Suppressor macrophage (primary cell): ENCODE measurements at regions not wholly inside any gene's neighbourhood (a gene's known extent, or its start where the extent isn't known, plus 50 kb on each side); places are given as distances from the start of the nearest gene placed in this dataset.
A peak's percentile ranks its signal among the peaks of the same experiment; 100 is the strongest.

Experiments
- DNase-seq, 4 experiments: peaks; one replicate each; pipeline ENCODE4 v3.0.0-alpha.2; 2020 to 2022

DNA sequence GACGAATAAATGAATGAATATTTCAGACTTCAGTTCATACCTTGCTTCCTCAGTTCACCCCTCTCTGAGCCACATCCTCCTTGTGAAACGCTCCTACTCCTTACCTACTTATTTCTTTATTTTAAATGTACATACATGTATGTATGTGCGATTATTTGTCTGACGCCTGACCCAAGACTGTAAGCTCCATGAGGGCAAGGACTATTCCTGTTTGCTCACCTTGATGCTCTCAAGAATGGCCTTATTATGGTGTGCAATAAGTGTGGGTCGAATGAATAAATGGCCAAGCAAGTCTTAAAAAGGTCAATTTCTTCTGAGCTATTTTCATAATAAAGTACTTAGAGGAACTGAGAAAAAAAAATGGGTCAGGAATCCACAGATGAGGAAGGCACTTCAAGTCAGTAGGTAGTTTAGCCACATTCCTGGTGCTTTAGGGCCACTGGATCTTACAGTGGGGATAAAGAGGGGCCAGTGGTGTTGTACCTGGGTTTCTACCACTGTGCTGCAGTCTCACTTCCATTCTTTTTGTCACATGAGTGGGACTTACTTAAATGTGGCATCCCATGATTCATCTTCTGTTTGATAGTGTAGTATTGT lies 74.7 kb downstream of the SDC1 start:
- no peak for DNase-seq

DNA sequence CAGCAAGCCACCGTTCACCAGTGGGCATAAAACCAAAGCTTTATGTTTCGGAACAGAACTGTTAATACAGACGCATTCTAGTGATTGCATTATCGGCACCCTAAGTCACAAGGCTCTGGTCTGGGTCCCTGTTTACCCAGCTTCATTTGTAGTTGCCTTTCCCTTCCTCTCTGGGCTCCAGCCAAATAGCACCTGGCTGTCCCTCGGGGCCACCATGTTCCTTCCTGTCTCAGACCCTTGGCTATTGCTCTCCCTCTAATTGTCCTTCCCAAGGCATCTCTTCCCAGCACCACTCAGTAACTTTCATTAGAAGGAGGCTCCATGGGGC lies 75.3 kb downstream of the SDC1 start:
- DNase-seq, result no peak

DNA sequence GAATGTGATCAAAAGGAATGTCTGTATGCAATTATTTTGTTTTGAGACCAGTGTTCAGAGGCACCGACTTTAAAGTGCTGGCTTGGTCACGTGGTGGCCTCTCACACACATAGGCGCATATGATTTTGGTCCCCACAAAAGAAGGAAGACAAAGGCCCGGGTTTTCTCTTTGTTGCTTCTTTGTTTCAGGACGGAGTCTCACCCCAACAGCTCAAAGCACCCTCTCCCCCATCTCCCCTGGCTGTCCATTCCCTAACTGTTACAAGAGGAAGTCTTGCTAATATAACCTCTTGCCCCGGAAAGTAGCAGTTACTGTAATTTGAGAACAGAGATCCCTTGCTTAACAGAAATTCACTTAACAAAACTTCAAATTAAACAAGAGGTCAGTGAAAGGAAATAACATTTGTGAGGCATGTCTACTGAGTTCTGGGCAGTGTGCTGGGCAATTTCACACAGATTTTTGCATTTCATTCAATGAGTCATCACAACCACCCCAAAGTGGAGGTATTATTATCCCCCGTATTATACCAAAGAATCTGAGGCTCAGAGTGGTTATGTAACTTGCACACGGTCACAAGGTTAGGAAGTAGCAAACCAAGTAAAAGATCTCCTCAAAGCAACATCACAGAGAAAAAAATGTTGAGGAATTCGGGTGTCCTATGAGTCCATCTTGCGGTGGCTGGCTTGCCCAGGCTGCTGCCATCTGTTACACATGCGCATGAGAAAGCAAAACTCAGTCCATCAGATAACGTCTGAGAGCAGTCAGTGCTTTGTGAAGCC lies 75.8 kb downstream of the SDC1 start:
- no peak for DNase-seq

DNA sequence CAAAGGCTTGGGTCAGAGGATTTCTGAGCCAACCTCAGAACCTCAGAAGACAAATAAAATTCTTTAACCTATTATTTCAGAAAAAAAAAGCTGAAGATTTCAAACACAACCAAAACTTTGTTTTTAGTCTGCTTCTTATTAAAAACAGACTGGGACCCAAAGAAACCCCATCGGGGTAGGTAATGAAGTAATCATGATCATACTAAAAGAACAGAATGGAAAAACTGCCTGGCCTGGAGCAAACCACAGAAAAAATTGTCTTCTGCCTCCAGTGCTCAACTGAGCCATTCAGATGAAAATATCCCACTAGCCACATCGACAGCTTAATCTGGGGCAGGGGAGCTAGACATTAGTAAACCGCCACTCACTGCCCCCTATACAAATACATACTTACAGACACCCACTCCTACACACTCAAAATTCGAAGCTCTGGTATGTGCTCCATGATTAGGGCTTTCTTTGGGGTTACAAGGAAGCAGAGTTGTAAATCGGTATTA lies 76.5 kb downstream of the SDC1 start:
- no peak for DNase-seq

DNA sequence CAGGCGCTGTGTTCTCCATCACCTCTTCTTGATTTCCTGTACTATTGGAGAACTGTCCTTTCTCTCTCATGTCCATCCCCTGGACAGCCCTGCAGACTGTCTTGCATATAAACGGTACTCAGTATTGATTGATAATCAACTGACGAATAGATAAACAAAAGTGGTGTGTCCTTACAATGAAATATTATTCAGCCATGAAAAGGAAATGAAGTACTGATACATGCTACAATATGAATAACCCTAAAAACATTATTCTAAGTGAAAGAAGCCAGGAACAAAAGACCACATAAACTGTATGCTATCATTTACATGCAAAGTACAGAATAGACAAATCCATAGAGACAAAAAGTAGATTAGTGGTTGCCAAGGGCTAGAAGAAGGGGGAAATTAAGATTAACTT lies 77.6 kb downstream of the SDC1 start:
- DNase-seq, result no peak

DNA sequence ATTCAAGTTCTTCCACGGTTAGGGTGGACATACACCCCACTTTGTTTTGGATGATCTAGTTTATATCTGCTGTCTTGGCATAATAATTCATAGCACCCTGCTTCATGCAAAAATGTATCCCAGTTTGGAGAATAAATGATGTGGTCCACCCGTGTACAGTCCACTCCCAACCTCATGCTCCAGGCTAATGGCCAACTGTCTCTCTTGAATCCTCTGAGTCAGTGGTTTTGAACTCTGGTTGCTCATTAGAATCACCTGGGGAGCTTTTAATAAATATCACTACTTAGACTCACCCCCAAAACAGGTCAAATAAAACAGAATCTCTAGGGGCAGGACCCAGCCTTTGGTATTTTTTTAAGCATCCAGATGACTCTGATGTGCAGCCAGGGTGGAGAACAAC lies 78.5 kb downstream of the SDC1 start:
- no peak for DNase-seq

DNA sequence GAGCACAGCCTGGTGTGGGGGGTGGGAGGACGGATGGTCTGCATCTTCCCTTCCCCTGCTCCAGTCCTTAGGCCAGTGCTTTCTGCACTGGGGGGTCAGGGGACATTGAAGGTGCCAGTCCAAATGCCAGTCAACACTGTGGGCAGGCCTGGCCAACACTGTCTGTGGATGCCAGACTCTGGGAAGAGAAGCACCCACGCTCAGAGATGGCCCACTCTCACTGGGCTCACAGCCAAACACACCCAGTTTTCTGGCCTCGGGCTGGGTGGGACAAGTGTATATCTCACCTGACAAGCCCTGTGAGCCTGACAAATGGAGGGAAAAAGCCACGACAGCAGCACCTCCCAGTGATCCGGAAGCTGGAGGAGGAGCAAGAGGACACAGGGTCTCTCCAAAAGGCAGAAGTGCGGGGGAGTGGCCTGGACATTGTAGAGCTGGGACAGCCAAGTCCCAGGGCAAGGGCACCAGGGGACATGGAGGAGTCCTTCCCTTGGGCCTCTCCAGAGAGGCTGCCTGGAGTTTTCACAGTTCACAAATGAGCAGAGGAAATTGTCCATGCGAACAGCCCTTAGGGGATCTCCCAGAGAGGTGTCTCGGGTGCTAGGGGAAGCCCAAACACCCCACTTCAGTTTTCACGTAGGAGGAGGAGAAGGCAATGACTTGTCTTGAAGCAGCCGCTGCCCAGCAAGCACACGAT lies 79.3 kb downstream of the SDC1 start:
- DNase-seq, result peak; percentile 18 to 63 (median 49)

DNA sequence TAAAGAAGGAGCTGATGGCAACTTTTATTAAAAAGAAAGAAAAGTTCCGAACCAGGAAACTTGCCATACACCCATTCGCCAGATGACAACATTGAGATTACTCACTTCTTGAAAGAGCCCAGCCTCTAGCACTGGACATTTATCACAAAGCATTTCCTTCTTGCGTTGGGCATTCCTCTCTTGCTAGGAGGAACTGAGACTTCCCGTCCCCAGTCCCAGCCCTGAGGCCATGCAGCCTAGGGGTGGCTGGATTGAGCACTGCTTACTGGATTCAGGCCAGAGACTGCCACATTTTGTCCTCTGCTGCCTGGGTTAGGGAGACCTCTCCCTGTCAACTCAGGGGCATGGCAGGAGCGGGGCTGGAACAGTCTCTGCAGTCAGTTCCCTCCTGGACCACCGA lies 80.1 kb downstream of the SDC1 start:
- peak; percentile 38 to 73 (median 66) for DNase-seq

DNA sequence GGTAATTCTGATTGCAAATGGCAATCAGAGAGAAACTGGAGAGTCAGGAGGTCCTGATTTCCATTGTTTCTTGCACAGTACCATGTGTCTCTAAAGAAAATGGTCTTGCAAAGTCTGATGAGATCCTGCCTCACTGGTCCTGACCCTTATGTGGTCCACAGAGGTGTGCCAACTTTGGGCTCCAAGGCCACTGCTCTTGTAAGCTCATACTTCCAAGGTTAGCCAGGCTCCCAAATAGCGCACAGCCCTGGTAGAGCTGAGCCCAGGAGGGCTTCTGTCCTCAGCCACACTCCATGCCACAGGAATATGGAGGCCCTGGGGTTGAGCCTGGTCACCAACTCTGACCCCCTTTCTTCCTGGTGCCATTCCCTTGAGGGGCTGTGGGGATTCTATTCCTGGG lies 80.7 kb downstream of the SDC1 start:
- DNase-seq, result no peak

DNA sequence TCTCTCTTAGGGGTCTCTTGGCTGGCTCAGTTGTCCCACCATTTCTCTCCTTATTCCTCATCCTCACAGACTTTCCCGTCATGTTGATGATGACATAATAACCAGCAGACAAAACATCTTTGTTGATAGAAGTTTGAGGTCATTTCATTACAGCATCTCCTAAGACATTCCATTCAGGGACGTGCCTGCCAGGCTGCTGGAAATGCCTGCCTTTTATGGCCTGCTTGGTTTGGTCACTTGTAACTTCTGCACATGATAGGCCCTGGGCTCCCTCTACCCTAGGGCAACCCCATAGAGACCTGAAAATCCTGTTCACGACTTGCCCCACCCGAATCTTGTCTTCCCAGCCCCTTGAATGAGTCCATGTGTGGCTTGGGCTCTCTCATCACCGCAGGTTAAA lies 81.7 kb downstream of the SDC1 start:
- no peak for DNase-seq

DNA sequence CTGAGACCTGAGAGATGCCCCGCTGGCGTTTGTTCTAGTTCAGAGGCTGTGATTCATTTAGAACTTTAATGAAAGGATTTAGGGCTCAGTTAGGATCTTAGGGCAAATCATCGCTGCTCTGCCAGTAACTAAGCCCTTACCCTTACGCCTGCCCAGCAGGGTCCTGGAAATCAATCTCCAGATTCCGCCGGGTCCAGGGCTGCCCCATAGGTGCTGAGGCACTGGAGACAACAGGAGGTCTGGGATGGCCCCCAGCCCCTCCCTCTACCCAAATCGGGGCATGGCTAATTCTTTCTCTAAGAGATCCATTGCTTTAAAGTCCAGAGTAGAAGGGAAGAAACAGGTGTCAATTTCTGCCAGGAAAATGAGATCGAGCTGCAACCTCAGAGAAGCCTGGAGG lies 83.1 kb downstream of the SDC1 start:
- DNase-seq, result no peak

DNA sequence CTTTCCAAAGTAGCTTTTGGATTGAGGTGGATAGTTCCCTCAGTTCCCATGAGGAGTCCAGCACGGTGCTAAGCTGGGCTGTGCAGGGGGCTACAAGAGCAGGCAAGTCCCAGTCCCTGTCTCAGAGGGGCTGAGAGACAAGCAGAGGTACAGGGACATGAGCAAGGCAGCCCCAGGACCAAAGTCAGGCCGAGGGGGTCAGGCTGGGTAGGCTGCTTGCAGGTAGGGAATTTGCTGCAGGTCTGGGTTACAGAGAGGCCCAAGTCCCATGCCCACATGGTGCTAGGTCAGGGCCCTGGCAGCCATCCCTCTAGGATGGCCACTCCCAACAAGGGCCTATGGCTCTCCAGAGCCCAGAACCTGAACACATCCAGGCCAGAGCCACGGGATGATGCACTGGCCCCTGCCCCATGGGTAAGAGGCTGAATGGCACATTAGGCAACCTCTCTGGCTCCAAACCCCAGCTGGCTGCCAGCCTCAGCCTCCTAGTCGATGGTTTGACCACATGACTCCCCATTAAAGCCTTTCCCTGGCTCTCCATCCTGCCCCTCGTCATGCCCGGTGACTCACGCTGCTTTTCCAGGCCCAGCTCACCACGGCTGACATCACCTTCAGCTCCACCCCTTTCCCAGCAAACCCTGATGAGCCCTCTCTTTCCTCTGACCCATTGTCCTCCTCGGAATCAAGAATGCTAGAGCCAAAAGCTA lies 83.7 kb downstream of the SDC1 start:
- DNase-seq, result peak in 3 of 4 experiments; percentile 22 to 55 (median 52)

DNA sequence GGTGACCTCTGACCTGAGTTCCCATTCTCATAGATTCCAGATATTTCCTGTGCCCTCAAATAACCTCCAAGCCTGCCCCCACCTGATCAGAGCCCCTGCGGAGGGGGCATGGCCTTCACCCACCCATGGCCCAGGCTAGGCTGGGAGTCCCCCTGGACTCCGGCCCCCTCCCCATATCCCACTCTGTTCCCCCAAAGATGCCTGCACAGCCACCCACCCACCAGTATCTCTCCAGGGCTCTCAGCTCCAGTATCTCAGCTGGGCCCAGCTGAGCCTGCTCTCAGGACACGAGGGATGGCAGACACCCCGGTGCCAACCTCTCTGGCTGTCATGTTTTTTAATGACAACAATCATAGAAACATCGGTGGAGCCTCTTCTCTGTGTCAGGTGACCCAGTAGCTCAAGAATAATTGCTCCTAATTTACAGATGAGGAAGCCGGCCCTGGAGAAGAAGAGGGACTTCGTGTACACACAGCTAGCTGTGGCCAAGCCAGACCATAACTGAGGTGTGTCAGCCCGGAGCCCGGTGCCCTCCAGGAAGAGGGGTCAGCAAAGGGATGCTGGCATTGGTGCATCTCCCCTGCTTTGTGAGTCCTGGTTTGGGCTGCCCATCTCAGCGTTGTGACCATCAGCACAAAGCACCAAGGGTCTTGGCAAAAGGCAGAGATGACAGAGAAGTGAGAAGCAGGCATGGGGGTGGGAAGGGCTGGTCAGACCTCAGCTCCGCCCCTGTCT lies 84.4 kb downstream of the SDC1 start:
- no peak for DNase-seq

DNA sequence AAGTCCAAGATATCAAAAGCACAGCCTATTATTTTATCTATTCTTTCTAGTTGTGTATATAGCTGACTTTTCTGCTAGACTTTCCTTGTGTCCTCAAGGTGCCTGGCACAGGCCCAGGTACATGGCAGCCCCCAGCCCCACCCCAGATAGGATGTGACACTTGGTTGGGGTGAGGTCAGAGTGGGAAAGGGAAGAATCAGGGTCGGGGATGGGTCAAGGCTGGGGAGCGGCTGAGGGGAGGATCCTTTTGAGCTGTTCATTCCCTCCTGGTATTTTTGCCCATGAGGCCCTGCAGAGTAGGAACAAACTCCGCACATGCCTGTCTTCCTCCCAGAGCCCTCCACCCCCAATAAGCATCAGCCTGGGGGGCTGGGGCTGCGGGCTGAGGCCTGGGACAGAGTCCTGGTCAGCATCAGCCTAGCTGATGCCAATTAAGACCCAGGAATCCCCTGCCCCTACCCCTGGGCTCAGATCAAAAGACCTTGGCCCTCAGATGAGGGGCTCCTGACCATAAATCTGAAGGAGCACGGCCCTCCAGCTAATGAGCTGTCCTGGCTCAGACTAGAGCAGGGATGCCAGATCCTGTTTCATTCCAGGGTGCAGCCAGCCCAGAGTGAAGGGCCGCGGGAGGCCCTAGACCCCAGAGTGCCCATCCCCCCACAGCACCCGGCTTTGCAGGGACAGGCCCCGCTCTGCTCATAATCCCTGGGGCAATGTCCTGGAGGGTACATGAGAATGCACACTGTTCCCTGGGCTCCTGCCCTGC lies 85.3 kb downstream of the SDC1 start:
- DNase-seq, result no peak

DNA sequence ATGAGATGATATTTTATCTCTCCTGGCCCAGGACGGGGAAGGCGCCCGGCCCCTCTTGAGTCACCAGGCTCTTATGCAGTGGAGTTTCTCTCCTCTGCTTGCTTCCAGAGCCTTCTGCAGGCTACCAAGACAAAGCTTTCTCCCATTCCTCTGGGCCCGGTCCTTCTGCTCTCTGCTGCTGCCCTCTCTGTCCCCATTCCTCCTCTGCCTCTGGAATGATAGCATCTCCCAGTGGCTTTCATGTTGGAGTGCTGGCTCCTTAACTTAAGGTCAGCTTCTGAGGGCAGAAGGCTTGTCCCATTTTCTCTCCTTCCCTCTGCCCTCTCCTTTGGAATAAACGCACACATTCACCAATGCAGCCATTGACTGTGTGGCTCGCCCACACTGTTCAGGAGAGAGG lies 86.2 kb downstream of the SDC1 start:
- no peak for DNase-seq

DNA sequence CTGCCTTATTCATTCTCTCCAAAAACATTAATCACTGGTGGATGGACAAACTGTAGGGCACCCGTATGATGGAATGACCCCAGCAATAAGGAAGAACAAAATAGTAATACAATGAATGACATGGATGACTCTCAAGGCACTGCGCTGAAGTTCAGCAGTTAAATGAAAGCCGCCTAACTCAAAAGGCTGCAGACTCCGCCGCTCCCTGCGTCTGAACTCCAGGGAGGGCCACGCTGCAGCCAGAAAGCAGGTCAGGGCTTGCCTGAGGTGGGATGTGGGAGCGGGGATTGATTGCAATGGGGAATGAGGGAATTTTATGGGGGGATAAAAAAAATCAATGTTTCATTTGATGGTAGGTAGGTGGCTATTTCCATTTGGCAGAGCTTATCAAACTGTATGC lies 86.5 kb upstream of the LAPTM4A start:
- no peak for DNase-seq

DNA sequence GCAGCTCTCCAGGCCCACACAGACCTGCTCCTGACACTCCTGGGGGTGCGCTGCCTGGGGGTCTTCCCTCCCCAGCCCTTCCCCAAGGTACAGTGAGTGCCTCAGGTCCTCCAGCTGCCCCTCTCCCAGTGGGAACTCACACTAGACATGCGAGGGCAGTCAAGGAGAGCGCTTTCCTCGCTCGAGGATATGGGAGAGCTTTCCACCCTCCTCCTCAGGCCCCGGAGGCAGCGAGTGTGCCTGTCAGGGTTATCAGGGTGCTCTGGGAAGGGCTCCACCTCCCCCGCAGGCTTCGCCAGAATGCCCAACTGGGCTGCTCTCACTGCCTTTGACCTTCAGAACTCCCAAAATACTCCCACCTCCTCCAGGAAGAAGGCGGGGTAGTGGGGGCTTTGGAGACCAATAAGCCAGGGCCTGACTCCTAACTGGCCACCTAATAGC lies 85.7 kb upstream of the LAPTM4A start:
- DNase-seq, result no peak

DNA sequence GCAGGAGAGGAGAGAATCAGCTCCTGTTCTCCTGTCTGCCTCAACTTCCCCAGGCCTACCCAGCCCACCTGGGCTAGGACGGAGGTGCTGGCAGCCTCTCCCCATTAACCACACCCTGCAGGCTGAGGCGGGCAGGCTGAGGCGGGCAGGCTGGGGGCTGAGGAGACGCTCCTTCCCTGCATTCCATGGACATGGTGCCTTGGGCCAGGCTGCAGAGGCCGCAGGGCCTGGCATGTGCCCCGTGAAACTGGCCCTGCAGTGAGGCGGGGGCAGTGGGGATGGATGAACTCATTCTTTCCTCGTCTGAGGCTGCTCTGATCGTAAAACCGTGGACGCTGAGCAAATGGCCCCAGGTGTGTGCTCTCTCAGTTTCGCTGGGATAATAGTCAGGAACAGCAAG lies 84.7 kb upstream of the LAPTM4A start:
- no peak for DNase-seq

DNA sequence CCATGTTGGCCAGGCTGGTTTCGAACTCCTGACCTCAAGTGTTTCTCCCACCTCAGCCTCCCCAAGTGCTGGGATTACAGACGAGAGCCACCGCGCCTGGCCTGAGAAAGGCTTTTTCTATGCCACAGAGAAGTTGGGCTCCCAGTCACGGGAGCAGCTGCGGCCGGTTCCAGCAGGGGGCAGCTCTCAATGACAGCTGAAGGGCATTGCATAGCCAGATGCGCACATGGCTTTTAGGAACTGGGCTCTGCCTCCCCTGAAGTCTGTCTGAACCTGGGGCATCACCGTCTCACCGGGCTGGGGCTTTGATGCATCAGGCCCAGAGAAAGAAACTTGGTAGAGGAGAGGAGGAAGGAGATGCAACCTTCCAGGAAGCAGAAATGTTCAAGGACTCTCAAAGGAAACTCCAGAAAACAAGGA lies 84.2 kb upstream of the LAPTM4A start:
- peak; percentile 80 to 90 (median 86) for DNase-seq

DNA sequence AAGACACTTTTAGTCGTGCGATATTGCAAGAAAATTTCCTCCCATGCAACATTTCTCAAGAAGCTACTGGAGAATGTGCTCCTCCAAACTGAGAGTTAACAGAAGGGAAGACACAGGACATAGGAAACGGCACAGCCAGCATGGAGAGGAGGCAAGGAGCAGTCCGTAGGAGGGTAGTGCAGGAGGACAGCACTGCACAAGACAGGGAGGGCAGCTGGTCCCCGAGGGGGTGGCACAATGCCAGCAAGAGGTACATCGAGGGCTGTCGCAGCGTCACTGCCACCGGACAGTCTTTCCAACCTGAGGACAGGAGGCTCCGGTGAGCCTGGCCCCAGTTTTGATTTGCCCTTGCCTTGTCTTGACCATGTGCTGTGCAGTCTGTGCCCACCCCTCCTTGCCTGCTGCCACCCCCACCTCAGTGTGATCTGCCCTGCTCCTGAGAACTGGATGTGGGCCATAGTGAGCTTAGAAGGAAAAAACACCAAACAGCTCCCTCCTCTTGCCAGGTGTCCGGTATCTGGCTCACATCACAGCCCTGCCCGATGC lies 81.6 kb upstream of the LAPTM4A start:
- no peak for DNase-seq
